Rectal smooth muscle tissue (tissue), 1 donor: ENCODE measurements at regions not wholly inside any gene's neighbourhood (a gene's known extent, or its start where the extent isn't known, plus 50 kb on each side); places are given as distances from the start of the nearest gene placed in this dataset.

ENCODE experiments used
- H3K27ac ChIP-seq: one replicate; pipeline ENCODE4 v1.7.0; 2013; ENCODE audit warnings: low read depth, low read length, inconsistent platforms
- H3K27me3 ChIP-seq: one replicate; pipeline ENCODE4 v1.7.0; 2013; ENCODE audit warnings: low read length; ENCODE audit not compliant: control insufficient read depth, insufficient read depth
- H3K36me3 ChIP-seq: one replicate; pipeline ENCODE4 v1.7.0; 2013; ENCODE audit warnings: low read length; ENCODE audit not compliant: control insufficient read depth, insufficient read depth
- H3K4me1 ChIP-seq: one replicate; pipeline ENCODE4 v1.7.0; 2013; ENCODE audit warnings: low read length; ENCODE audit not compliant: control insufficient read depth, insufficient read depth
- H3K4me3 ChIP-seq: one replicate; pipeline ENCODE4 v1.7.0; 2013; ENCODE audit warnings: low read length
- H3K9ac ChIP-seq: one replicate; pipeline ENCODE4 v1.7.0; 2013; ENCODE audit warnings: low read length

DNA sequence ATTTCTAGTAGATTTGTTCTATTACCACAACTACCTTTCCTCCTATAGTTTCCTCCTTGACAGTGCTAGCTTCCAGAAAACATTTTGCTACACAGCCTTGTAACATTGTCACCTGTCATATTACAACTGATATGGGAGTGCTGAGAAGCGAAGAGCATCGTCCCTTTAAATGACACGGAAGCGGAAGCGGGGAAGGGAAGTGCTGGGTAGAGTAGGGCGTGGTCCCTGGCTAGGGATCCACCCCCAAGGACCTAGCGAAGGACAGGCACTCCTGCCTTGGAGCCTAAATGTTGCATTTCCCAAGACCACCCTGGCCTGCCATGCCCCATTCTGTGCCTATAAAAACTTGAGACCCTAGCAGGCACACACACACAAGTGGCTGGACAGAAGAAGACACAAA is 57.4 kb upstream of the RANBP6 start:
- H3K4me3 ChIP-seq: no peak overlapping the region
- H3K4me1 ChIP-seq: no peaks in the 10 kb centered on the region
- H3K27me3 ChIP-seq: no peaks in the 10 kb centered on the region
- H3K27ac ChIP-seq: no peak overlapping the region
- no peak overlapping the region for H3K9ac ChIP-seq
- no peaks in the 10 kb centered on the region for H3K36me3 ChIP-seq

DNA sequence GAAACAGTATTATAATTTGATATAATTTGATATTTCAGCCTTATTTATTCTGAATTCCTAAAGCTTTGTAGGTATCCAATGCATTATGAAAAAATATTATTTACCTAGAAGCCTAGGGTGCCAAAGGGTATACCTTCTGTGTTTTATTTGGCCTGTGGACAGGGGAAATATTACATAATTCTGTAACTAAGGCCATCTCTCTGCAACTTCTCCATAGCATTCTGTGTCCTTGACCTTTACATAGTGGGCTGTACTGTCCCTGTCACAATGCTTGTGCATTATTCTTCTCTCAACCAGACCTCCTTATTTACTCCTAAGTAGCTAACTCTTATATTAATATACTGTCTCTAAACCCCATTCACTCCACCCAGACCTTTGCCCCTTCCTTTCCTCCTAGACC is 57.0 kb upstream of the RANBP6 start:
- Histone ChIP-seq H3K36me3 (no peaks in the 10 kb centered on the region), H3K27ac (no peak overlapping the region), H3K9ac (no peak overlapping the region), H3K27me3 (no peaks in the 10 kb centered on the region), H3K4me3 (no peak overlapping the region), H3K4me1 (no peaks in the 10 kb centered on the region)

DNA sequence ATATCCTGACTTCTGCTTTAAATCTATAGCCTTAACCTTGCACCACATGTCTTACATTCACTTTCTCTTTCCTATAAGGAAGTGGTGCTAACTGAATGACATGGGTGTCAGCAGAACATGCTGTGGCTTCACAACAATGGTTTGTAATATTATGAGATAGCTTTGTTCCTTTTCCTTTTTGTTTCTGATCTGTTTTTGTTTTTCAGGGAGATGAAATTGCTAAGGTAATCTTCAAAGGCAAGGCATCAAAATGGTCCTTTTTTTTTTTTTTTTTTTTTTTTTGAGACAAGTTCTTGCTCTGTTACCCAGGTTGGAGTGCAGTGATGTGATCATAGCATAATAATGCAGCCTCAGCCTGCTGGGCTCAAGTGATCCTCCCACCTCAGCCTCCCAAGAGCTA is 53.6 kb upstream of the RANBP6 start:
- no peak overlapping the region for H3K9ac ChIP-seq
- no peaks in the 10 kb centered on the region for H3K27me3 ChIP-seq
- no peaks in the 10 kb centered on the region for H3K36me3 ChIP-seq
- no peak overlapping the region for H3K27ac ChIP-seq
- no peaks in the 10 kb centered on the region for H3K4me1 ChIP-seq
- H3K4me3 ChIP-seq: no peak overlapping the region

DNA sequence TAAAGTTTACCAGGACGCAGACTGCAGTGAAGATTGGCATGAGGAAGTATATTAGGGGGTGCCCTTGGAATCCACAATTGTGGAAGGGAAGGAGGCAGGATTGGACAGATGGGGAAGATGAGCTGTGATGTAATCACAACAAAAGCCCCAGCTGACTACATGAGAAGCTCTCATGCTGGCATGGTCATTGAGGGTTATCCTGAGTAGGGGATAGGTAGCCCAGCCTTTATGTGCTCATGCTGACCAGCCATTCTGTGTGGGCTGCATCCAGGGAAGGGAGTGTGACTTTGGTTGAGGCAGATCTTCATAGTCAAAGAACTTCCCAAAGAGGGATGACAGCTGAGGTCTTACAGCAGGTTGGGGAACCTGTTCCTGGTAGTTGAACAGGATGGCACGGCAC is 52.0 kb upstream of the RANBP6 start:
- Histone ChIP-seq H3K27ac (no peak overlapping the region), H3K4me3 (no peak overlapping the region), H3K27me3 (no peaks in the 10 kb centered on the region)

More for the DNA sequence above, 52.0 kb upstream of the RANBP6 start:
- Histone ChIP-seq H3K9ac (no peak overlapping the region), H3K36me3 (no peaks in the 10 kb centered on the region), H3K4me1 (no peaks in the 10 kb centered on the region)
